Neural progenitor cell (in vitro differentiated cells): ENCODE measurements at regions not wholly inside any gene's neighbourhood (a gene's known extent, or its start where the extent isn't known, plus 50 kb on each side); places are given as distances from the start of the nearest gene placed in this dataset.

Source experiments
- EZH2 ChIP-seq: fragments of 200-600 bp; sonication (generic); IDR thresholded peaks from 2 replicates; pipeline ENCODE4 v1.6.1; 2017; ENCODE audit warnings: antibody characterized with exemption, mild to moderate bottlenecking, moderate library complexity
- EZH2phosphoT487 ChIP-seq: fragments of 200-600 bp; sonication (generic); IDR thresholded peaks from 2 replicates; pipeline ENCODE4 v1.6.1; 2017; ENCODE audit warnings: antibody characterized with exemption
- TF ChIP-seq, protein P1 (sequence below): fragments of 200-600 bp; sonication (generic); IDR thresholded peaks from 2 replicates; pipeline ENCODE4 v1.5.1; 2017; ENCODE audit warnings: antibody characterized with exemption, mild to moderate bottlenecking

DNA sequence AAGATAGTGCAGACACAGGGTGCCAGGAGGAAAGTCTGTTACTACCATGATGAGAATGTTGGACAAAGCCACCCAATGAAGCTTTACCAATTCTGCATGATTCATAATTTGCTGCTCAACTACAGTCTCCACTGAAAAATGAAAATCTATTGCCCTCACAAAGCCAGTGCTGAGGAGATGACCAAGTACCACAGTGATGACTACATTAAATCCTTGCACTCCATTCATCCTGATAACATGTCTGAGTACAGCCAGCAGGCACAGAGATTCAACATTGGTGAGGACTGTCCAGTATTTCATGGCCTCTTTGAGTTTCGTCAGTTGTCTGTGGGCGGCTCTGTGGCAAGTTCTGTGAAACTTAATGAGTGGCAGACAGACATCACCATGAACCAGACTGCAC, 144.0 kb downstream of the PLCE1 start:
- TF ChIP-seq, protein P1, sequence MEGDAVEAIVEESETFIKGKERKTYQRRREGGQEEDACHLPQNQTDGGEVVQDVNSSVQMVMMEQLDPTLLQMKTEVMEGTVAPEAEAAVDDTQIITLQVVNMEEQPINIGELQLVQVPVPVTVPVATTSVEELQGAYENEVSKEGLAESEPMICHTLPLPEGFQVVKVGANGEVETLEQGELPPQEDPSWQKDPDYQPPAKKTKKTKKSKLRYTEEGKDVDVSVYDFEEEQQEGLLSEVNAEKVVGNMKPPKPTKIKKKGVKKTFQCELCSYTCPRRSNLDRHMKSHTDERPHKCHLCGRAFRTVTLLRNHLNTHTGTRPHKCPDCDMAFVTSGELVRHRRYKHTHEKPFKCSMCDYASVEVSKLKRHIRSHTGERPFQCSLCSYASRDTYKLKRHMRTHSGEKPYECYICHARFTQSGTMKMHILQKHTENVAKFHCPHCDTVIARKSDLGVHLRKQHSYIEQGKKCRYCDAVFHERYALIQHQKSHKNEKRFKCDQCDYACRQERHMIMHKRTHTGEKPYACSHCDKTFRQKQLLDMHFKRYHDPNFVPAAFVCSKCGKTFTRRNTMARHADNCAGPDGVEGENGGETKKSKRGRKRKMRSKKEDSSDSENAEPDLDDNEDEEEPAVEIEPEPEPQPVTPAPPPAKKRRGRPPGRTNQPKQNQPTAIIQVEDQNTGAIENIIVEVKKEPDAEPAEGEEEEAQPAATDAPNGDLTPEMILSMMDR: no peak
- no peak for TF ChIP-seq EZH2
- no peak for TF ChIP-seq EZH2phosphoT487
